HL-60 (cell line): ENCODE measurements at regions not wholly inside any gene's neighbourhood (a gene's known extent, or its start where the extent isn't known, plus 50 kb on each side); places are given as distances from the start of the nearest gene placed in this dataset.

Experiments used
- DNase-seq, 2 experiments: peaks; one replicate each; pipeline ENCODE4 v3.0.0-alpha.2; 2010 to 2020; ENCODE audit warnings: low read depth in 1 of 2, low spot score in 1 of 2
- H3K27ac ChIP-seq: fragments of 250-450 bp; sonication (Bioruptor Pico); replicated peaks from 2 replicates; pipeline ENCODE4 v1.5.1; 2020; ENCODE audit warnings: mild to moderate bottlenecking, moderate library complexity
- H3K27me3 ChIP-seq: fragments of 250-450 bp; sonication (Bioruptor Pico); 2 replicates; pipeline ENCODE4 v1.5.1; 2021; ENCODE audit warnings: mild to moderate bottlenecking, moderate library complexity; ENCODE audit not compliant: insufficient read depth, poor library complexity, severe bottlenecking
- H3K4me3 ChIP-seq: replicated peaks from 2 replicates; pipeline ENCODE4 v1.5.1; 2011; ENCODE audit warnings: mild to moderate bottlenecking, control low read depth, low read length; ENCODE audit not compliant: insufficient read depth
- CTCF ChIP-seq: IDR thresholded peaks from one replicate; pipeline ENCODE4 v1.5.1; 2011; ENCODE audit warnings: low read length, control low read depth, inconsistent platforms; ENCODE audit not compliant: insufficient read depth
- GABPA ChIP-seq: IDR thresholded peaks from 2 replicates; pipeline ENCODE4 v1.6.1; 2012; ENCODE audit warnings: low read depth
- POLR2AphosphoS5 ChIP-seq: IDR thresholded peaks from 2 replicates; pipeline ENCODE4 v1.6.1; 2012; ENCODE audit warnings: low read depth
- REST ChIP-seq: IDR thresholded peaks from 2 replicates; pipeline ENCODE4 v1.6.1; 2012; ENCODE audit warnings: low read depth; ENCODE audit not compliant: insufficient replicate concordance
- SPI1 ChIP-seq: IDR thresholded peaks from 2 replicates; pipeline ENCODE4 v1.6.1; 2012; ENCODE audit warnings: low read depth, mild to moderate bottlenecking, borderline replicate concordance

- no peak for DNase-seq
- no peak for TF ChIP-seq SPI1
- no peak for TF ChIP-seq POLR2AphosphoS5
- TF ChIP-seq GABPA: no peak
- TF ChIP-seq REST: no peak
- no peak for TF ChIP-seq CTCF
- H3K27ac ChIP-seq: no peak overlapping the region
- no peaks in the 10 kb centered on the region for H3K27me3 ChIP-seq
- H3K4me3 ChIP-seq: no peak overlapping the region
Measured at GRCh38 chr15:66942649-66943390, 122.6 kb upstream of the SMAD3 start.

GRCh38 chr15:66943456-66944095 lies 121.8 kb upstream of the SMAD3 start:
- DNase-seq: no peak
- no peaks in the 10 kb centered on the region for H3K27me3 ChIP-seq
- H3K27ac ChIP-seq: no peak overlapping the region
- no peak overlapping the region for H3K4me3 ChIP-seq
- TF ChIP-seq GABPA: no peak
- no peak for TF ChIP-seq CTCF
- no peak for TF ChIP-seq POLR2AphosphoS5
- TF ChIP-seq REST: no peak
- TF ChIP-seq SPI1: no peak

DNA sequence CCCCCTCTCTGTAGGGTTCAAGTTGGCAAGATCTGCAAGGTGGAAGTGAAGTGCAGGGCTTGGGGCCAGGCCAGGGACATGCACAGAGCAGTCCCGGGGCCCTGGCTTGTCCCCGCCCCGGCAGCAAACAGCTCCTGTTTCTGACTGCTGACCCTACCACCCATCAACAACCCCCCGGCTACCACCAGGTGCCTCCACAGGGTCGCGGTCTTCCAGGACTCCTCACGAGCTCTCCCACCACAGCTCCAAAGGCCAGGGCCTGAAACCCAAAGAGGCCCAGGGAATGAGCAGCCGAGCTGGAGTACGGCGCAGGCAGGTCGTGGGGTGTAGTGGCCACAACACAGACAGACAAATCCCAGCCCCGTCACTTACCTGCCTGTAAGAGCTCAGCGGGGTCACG lies 121.3 kb upstream of the SMAD3 start:
- TF ChIP-seq CTCF (no peak), SPI1 (no peak), POLR2AphosphoS5 (no peak), GABPA (no peak), REST (no peak)
- Histone ChIP-seq H3K27me3 (no peaks in the 10 kb centered on the region), H3K27ac (no peak overlapping the region), H3K4me3 (no peak overlapping the region)
- DNase-seq: no peak
